ENCODE measurements at regions not wholly inside any gene's neighbourhood (a gene's known extent, or its start where the extent isn't known, plus 50 kb on each side); places are given as distances from the start of the nearest gene placed in this dataset.

DNA sequence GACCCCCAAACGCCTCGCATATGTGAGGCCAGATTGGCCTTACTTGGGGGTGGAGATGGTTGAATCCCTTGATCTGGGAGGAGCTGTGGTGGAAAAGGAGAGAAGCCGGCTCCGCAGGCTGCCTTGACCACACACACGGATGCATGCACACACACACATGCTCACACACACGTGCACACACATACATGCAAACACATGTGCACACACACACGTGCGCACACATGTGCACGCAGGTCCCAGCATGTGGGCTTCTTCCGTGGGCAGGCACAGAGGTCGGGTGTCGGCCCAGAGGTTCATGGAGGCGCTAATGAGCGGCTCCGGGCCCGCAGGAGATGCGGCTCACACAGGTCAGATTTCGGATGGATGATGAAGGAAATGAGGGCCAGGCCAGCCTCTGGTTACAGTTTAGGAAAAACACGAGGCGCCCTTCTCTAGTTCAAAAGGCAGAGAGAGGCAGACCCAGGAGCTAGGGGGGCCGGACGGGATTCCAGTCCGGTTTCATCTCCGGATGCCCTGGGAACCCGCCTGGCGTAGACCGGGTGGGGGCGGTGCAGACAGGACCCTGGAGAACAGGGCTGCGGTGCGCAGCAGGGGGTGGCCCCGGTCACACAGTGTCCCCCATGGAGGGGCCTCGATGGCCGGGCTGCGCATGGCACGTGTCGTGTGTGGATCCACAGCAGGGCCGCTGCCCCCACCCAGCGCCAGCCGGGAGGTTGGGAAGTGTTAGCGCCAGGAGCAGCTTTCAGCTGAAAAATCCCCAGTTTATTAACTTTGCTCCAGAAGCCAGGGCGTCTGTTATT, 91.1 kb upstream of the ACTRT2 start:
- TF ChIP-seq CSRNP3 (CRISPR knock-in tag; IDR thresholded peaks at IDR 0.05): no peak
- TF ChIP-seq, protein P1, sequence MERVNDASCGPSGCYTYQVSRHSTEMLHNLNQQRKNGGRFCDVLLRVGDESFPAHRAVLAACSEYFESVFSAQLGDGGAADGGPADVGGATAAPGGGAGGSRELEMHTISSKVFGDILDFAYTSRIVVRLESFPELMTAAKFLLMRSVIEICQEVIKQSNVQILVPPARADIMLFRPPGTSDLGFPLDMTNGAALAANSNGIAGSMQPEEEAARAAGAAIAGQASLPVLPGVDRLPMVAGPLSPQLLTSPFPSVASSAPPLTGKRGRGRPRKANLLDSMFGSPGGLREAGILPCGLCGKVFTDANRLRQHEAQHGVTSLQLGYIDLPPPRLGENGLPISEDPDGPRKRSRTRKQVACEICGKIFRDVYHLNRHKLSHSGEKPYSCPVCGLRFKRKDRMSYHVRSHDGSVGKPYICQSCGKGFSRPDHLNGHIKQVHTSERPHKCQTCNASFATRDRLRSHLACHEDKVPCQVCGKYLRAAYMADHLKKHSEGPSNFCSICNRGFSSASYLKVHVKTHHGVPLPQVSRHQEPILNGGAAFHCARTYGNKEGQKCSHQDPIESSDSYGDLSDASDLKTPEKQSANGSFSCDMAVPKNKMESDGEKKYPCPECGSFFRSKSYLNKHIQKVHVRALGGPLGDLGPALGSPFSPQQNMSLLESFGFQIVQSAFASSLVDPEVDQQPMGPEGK (CRISPR knock-in tag; IDR thresholded peaks at IDR 0.05; ENCODE audit: borderline replicate concordance): no peak
- TF ChIP-seq, protein P2, sequence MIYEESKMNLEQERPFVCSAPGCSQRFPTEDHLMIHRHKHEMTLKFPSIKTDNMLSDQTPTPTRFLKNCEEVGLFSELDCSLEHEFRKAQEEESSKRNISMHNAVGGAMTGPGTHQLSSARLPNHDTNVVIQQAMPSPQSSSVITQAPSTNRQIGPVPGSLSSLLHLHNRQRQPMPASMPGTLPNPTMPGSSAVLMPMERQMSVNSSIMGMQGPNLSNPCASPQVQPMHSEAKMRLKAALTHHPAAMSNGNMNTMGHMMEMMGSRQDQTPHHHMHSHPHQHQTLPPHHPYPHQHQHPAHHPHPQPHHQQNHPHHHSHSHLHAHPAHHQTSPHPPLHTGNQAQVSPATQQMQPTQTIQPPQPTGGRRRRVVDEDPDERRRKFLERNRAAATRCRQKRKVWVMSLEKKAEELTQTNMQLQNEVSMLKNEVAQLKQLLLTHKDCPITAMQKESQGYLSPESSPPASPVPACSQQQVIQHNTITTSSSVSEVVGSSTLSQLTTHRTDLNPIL (CRISPR knock-in tag; IDR thresholded peaks at IDR 0.05; ENCODE audit: low read depth): no peak
- TF ChIP-seq ISL1 (CRISPR knock-in tag; IDR thresholded peaks at IDR 0.05): no peak
- TF ChIP-seq CSDC2 (CRISPR knock-in tag; IDR thresholded peaks at IDR 0.05): no peak

Measured in SK-N-SH treated with all-trans-retinoic acid at 6 μM for 48 hours (cell line).